ENCODE measurements at regions not wholly inside any gene's neighbourhood (a gene's known extent, or its start where the extent isn't known, plus 50 kb on each side); places are given as distances from the start of the nearest gene placed in this dataset.

- no peak for TF ChIP-seq BCLAF1 (IDR thresholded peaks at IDR 0.05; ENCODE audit: borderline replicate concordance in 1 of 2, control insufficient read depth in 1 of 2, low read depth in 2 of 2, low read length in 1 of 2)
- TF ChIP-seq FOXP4 (CRISPR knock-in tag; IDR thresholded peaks at IDR 0.05; ENCODE audit: borderline replicate concordance): no peak
Observed at GRCh38 chrX:805103-805670, 174.6 kb downstream of the SHOX start (continued).

- no peaks in the 10 kb centered on the region for H3K9me1 ChIP-seq (ENCODE audit: control insufficient read depth, insufficient read depth, low read length)
- no peak overlapping the region for H3K27ac ChIP-seq (ENCODE audit: extremely low read depth, low read depth, low read length)
- no peak overlapping the region for H3K4me2 ChIP-seq (ENCODE audit: insufficient read depth, low read length)
- ATAC-seq (no peak), DNase-seq (ENCODE audit: extremely low read depth in 1 of 4, low spot score in 3 of 4) (no peak), FAIRE-seq (no peak)
- no peak overlapping the region for H2AFZ ChIP-seq (ENCODE audit: low read depth, low read length)
- ChIA-PET CTCF (ENCODE audit: low intra/inter-chr PET ratio) (no interaction called here), POLR2A (no interaction called here)
- 0% methylated on average over 6 of the region's 6 CpGs for WGBS (ENCODE audit: insufficient coverage, low coverage, missing lambda C conversion rate)
- BruUV-seq (replicated peaks): no TSS peak
- no peak overlapping the region for H3K9ac ChIP-seq (ENCODE audit: insufficient read depth in 1 of 2, low read depth in 2 of 2, low read length in 2 of 2)
- peaks cover 0 to 9% of the 10 kb centered on the region in 2 experiments; a peak in 2 of 5 replicates for H3K27me3 ChIP-seq (ENCODE audit: control insufficient read depth in 2 of 2, insufficient read depth in 2 of 2, low read length in 2 of 2)
- no peaks in the 10 kb centered on the region for H3K4me1 ChIP-seq (replicated peaks in 1 of 2; ENCODE audit: control insufficient read depth in 2 of 2, insufficient read depth in 2 of 2, low read length in 2 of 2)
- H3K9me3 ChIP-seq (replicated peaks; ENCODE audit: control insufficient read depth, insufficient read depth, low read depth, low read length): no peaks in the 10 kb centered on the region
- H3K4me3 ChIP-seq: no peak overlapping the region
- intact Hi-C loops (cut with micrococcal nuclease): no loop called here
- no peaks in the 10 kb centered on the region for H3K36me3 ChIP-seq (ENCODE audit: control insufficient read depth, insufficient read depth, low read length)
- no peaks in the 10 kb centered on the region for H4K20me1 ChIP-seq (replicated peaks; ENCODE audit: control insufficient read depth, insufficient read depth, low read length)
- in situ Hi-C loops (cut with MboI): no loop called here
- no peaks in the 10 kb centered on the region for H3K79me2 ChIP-seq (ENCODE audit: control insufficient read depth, insufficient read depth, low read length)
- TF ChIP-seq ATF2 (CRISPR knock-in tag; IDR thresholded peaks at IDR 0.05) (no peak), BRF2 (IDR thresholded peaks at IDR 0.05; ENCODE audit: borderline replicate concordance, insufficient read depth, insufficient read length) (no peak), YY1 (IDR thresholded peaks at IDR 0.05; ENCODE audit: borderline replicate concordance in 1 of 3, control insufficient read depth in 1 of 3, extremely low read depth in 1 of 3, insufficient read depth in 3 of 3, insufficient read length in 1 of 3, insufficient replicate concordance in 2 of 3, low read depth in 1 of 3, low read length in 2 of 3) (no peak), BCOR (IDR thresholded peaks at IDR 0.05) (no peak), DLX4 (CRISPR knock-in tag; IDR thresholded peaks at IDR 0.05) (no peak), RBM17 (IDR thresholded peaks at IDR 0.05; ENCODE audit: borderline replicate concordance, low read depth, low read length) (no peak), SETDB1 (IDR thresholded peaks at IDR 0.05; ENCODE audit: low read length) (no peak), MYC (IDR thresholded peaks at IDR 0.05; ENCODE audit: low read depth, low read length) (no peak), MYC (CRISPR knock-in tag; IDR thresholded peaks at IDR 0.05; ENCODE audit: borderline replicate concordance, low read depth) (no peak)
Observed at GRCh38 chrX:802846-803245, 172.3 kb downstream of the SHOX start.
